ENCODE measurements at regions not wholly inside any gene's neighbourhood (a gene's known extent, or its start where the extent isn't known, plus 50 kb on each side); places are given as distances from the start of the nearest gene placed in this dataset.

- TF ChIP-seq CTCF (IDR thresholded peaks at IDR 0.05; ENCODE audit: low read depth, low read length, missing input control): no peak
These were observed 1668.9 kb upstream of the MIR17HG start (continued) for GRCh38 chr13:89678466-89679121.

DNA sequence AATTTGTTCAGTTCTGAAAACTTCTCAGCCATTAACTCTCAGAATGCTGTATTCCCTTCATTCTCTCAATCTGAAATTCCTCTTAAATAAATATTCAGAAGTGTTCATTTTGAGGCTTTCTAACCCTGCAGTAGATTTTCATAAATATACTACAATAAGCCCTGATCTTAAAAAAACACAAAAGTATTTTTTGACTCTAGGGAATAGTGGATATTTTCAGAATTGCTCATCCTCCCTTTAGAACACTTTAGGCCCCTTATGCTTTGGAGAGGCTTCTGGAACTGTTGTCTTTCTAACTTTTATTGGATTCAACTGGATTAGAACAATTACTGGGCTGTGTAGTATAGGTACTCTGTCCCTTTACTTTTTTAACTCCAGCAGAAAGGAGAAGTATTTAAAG is 1662.6 kb upstream of the MIR17HG start:
- Histone ChIP-seq H3K9ac (ENCODE audit: low read depth in 1 of 2, low read length in 2 of 2) (no peak overlapping the region), H3K4me3 (ENCODE audit: low read depth in 1 of 3, low read length in 3 of 3) (no peak overlapping the region), H3K27me3 (ENCODE audit: control insufficient read depth in 4 of 4, insufficient read depth in 4 of 4, low read length in 3 of 4) (no peaks in the 10 kb centered on the region), H3K27ac (ENCODE audit: low read depth in 1 of 2, low read length in 2 of 2) (no peak overlapping the region), H3K4me1 (ENCODE audit: control insufficient read depth in 4 of 4, insufficient read depth in 4 of 4, low read length in 3 of 4) (no peaks in the 10 kb centered on the region), H3K36me3 (ENCODE audit: control insufficient read depth in 4 of 4, insufficient read depth in 3 of 4, low read depth in 1 of 4, low read length in 3 of 4) (peaks cover 0 to 1% (median 0%) of the 10 kb centered on the region in 4 donors), H3K9me3 (ENCODE audit: control insufficient read depth in 4 of 4, low read length in 3 of 4) (no peaks in the 10 kb centered on the region)
- DNase-seq (ENCODE audit: low spot score): no peak
- no peak for TF ChIP-seq YY1 (IDR thresholded peaks at IDR 0.05)
- TF ChIP-seq EGR1 (IDR thresholded peaks at IDR 0.05; ENCODE audit: low read depth in 2 of 2): no peak
- no peak for TF ChIP-seq NR2F2 (IDR thresholded peaks at IDR 0.05)
- TF ChIP-seq, protein P1, sequence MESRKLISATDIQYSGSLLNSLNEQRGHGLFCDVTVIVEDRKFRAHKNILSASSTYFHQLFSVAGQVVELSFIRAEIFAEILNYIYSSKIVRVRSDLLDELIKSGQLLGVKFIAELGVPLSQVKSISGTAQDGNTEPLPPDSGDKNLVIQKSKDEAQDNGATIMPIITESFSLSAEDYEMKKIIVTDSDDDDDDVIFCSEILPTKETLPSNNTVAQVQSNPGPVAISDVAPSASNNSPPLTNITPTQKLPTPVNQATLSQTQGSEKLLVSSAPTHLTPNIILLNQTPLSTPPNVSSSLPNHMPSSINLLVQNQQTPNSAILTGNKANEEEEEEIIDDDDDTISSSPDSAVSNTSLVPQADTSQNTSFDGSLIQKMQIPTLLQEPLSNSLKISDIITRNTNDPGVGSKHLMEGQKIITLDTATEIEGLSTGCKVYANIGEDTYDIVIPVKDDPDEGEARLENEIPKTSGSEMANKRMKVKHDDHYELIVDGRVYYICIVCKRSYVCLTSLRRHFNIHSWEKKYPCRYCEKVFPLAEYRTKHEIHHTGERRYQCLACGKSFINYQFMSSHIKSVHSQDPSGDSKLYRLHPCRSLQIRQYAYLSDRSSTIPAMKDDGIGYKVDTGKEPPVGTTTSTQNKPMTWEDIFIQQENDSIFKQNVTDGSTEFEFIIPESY (IDR thresholded peaks at IDR 0.05): no peak
- TF ChIP-seq MAX (IDR thresholded peaks at IDR 0.05): no peak

GRCh38 chr13:89686171-89686570 is 1661.3 kb upstream of the MIR17HG start:
- Histone ChIP-seq H3K4me1 (ENCODE audit: control insufficient read depth in 4 of 4, insufficient read depth in 4 of 4, low read length in 3 of 4) (no peaks in the 10 kb centered on the region), H3K27ac (ENCODE audit: low read depth in 1 of 2, low read length in 2 of 2) (no peak overlapping the region), H3K9me3 (ENCODE audit: control insufficient read depth in 4 of 4, low read length in 3 of 4) (no peaks in the 10 kb centered on the region), H3K9ac (ENCODE audit: low read depth in 1 of 2, low read length in 2 of 2) (no peak overlapping the region), H3K27me3 (ENCODE audit: control insufficient read depth in 4 of 4, insufficient read depth in 4 of 4, low read length in 3 of 4) (no peaks in the 10 kb centered on the region), H3K36me3 (ENCODE audit: control insufficient read depth in 4 of 4, insufficient read depth in 3 of 4, low read depth in 1 of 4, low read length in 3 of 4) (peaks cover 0 to 1% (median 0%) of the 10 kb centered on the region in 4 donors), H3K4me3 (ENCODE audit: low read depth in 1 of 3, low read length in 3 of 3) (no peak overlapping the region)
- TF ChIP-seq JUND (IDR thresholded peaks at IDR 0.05): no peak
- TF ChIP-seq GABPA (IDR thresholded peaks at IDR 0.05 in 1 of 2, conservative IDR thresholded peaks at IDR 0.05 in 1 of 2): no peak
- no peak for DNase-seq (ENCODE audit: low spot score)
- 79% methylated on average over 5 of the region's 5 CpGs for WGBS

- Histone ChIP-seq H3K4me3 (ENCODE audit: low read depth in 1 of 3, low read length in 3 of 3) (no peak overlapping the region), H3K4me1 (ENCODE audit: control insufficient read depth in 4 of 4, insufficient read depth in 4 of 4, low read length in 3 of 4) (no peaks in the 10 kb centered on the region), H3K27ac (ENCODE audit: low read depth in 1 of 2, low read length in 2 of 2) (no peak overlapping the region), H3K27me3 (ENCODE audit: control insufficient read depth in 4 of 4, insufficient read depth in 4 of 4, low read length in 3 of 4) (no peaks in the 10 kb centered on the region), H3K36me3 (ENCODE audit: control insufficient read depth in 4 of 4, insufficient read depth in 3 of 4, low read depth in 1 of 4, low read length in 3 of 4) (peaks cover 0 to 1% (median 0%) of the 10 kb centered on the region in 4 donors), H3K9me3 (ENCODE audit: control insufficient read depth in 4 of 4, low read length in 3 of 4) (no peaks in the 10 kb centered on the region), H3K9ac (ENCODE audit: low read depth in 1 of 2, low read length in 2 of 2) (no peak overlapping the region)
- no peak for DNase-seq (ENCODE audit: low spot score)
- 78% methylated on average over 5 of the region's 5 CpGs for WGBS
- no peak for TF ChIP-seq RAD21 (IDR thresholded peaks at IDR 0.05)
- no peak for TF ChIP-seq HNF4A (conservative IDR thresholded peaks at IDR 0.05)
- TF ChIP-seq REST (IDR thresholded peaks at IDR 0.05): no peak
- no peak for TF ChIP-seq HNF4G (IDR thresholded peaks at IDR 0.05)
- TF ChIP-seq, protein P1 (IDR thresholded peaks at IDR 0.05): no peak
- no peak for TF ChIP-seq NR2F2 (IDR thresholded peaks at IDR 0.05)
- TF ChIP-seq GABPA (IDR thresholded peaks at IDR 0.05 in 1 of 2, conservative IDR thresholded peaks at IDR 0.05 in 1 of 2): no peak
- TF ChIP-seq, protein P2, sequence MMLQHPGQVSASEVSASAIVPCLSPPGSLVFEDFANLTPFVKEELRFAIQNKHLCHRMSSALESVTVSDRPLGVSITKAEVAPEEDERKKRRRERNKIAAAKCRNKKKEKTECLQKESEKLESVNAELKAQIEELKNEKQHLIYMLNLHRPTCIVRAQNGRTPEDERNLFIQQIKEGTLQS (IDR thresholded peaks at IDR 0.05): no peak
- TF ChIP-seq YY1 (IDR thresholded peaks at IDR 0.05): no peak
- no peak for TF ChIP-seq FOXA1 (IDR thresholded peaks at IDR 0.05)
- no peak for TF ChIP-seq MAX (IDR thresholded peaks at IDR 0.05)
- no peak for TF ChIP-seq RXRA (IDR thresholded peaks at IDR 0.05)
These were observed 1660.4 kb upstream of the MIR17HG start for GRCh38 chr13:89687066-89687465.

Data from liver (tissue), 8 donors.